ENCODE measurements at regions not wholly inside any gene's neighbourhood (a gene's known extent, or its start where the extent isn't known, plus 50 kb on each side); places are given as distances from the start of the nearest gene placed in this dataset.

DNA sequence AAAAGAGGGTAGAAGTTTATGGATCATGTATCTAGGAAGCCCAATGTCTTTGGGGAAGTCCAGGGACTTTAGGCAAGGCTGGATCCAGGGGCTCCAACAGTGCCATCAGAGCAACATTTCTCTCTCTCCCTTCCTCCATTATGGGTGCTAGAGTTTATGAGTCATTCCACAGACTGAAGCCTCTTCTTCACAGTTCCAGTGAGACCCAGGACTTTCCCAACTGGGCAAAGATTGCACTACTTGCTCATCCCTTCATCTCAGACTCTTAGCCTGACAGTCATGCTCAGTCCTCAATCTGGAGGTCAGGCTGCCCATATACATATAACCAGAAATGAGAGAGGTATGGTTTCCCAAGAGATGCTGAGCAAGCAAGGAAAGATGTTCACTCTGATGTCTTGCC, 110.7 kb downstream of the FEM1C start:
- Histone ChIP-seq H3K27ac (ENCODE audit: low read length) (no peak overlapping the region), H3K27me3 (ENCODE audit: low read length) (no peaks in the 10 kb centered on the region), H3K4me1 (ENCODE audit: insufficient read depth, low read length) (peaks cover 71% of the 10 kb centered on the region), H3K4me2 (ENCODE audit: low read length) (no peak overlapping the region), H3K4me3 (ENCODE audit: low read length) (no peak overlapping the region), H4K20me1 (ENCODE audit: low read length) (no peaks in the 10 kb centered on the region), H2AFZ (ENCODE audit: low read length) (no peak overlapping the region), H3K9me3 (ENCODE audit: low read length) (no peaks in the 10 kb centered on the region), H3K9me2 (replicated peaks; ENCODE audit: low read length) (no peaks in the 10 kb centered on the region), H3K36me3 (ENCODE audit: low read depth, low read length) (no peaks in the 10 kb centered on the region), H3F3A (ENCODE audit: low read length, unreplicated experiment) (peaks cover 10% of the 10 kb centered on the region), H3K9ac (ENCODE audit: low read length) (no peak overlapping the region), H3K79me2 (ENCODE audit: low read length) (no peaks in the 10 kb centered on the region)
- CTCF ChIA-PET: no interaction called here
- no TSS peak for BruUV-seq (replicated peaks)
- ATAC-seq: no peak
- intact Hi-C loops (cut with micrococcal nuclease): no loop called here
- POLR2A ChIA-PET (ENCODE audit: unreplicated experiment): no interaction called here
- TF ChIP-seq EZH2 (IDR thresholded peaks at IDR 0.05; ENCODE audit: low read length, unreplicated experiment) (no peak), EZH2phosphoT487 (IDR thresholded peaks at IDR 0.05; ENCODE audit: borderline replicate concordance, low read length) (no peak)
- TF ChIP-seq, protein P1, sequence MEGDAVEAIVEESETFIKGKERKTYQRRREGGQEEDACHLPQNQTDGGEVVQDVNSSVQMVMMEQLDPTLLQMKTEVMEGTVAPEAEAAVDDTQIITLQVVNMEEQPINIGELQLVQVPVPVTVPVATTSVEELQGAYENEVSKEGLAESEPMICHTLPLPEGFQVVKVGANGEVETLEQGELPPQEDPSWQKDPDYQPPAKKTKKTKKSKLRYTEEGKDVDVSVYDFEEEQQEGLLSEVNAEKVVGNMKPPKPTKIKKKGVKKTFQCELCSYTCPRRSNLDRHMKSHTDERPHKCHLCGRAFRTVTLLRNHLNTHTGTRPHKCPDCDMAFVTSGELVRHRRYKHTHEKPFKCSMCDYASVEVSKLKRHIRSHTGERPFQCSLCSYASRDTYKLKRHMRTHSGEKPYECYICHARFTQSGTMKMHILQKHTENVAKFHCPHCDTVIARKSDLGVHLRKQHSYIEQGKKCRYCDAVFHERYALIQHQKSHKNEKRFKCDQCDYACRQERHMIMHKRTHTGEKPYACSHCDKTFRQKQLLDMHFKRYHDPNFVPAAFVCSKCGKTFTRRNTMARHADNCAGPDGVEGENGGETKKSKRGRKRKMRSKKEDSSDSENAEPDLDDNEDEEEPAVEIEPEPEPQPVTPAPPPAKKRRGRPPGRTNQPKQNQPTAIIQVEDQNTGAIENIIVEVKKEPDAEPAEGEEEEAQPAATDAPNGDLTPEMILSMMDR (conservative IDR thresholded peaks at IDR 0.05; ENCODE audit: low read depth, low read length): no peak
- DNase-seq: no peak

DNA sequence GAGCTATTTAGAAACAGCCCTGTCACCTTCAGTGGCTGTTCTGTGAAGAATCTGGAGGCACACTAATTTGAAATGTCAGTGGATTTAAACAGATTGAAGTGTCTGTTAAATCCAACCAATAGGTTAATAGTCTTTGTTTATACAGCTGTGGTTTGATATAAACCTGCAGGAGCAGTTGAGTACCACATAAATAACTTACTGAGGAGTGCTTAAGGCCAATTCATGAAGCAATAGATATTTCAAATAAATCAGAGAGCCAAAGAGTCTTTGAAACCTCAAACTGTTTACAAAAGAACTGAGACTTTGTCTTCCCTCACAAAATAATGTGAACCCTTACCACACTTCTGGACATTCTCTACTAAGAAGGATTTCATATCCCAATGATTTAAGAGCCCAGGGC, 111.9 kb downstream of the FEM1C start:
- intact Hi-C loops (cut with micrococcal nuclease): no loop called here
- H3K4me2 ChIP-seq (ENCODE audit: low read length): peak overlapping the region; percentile 58

DNA sequence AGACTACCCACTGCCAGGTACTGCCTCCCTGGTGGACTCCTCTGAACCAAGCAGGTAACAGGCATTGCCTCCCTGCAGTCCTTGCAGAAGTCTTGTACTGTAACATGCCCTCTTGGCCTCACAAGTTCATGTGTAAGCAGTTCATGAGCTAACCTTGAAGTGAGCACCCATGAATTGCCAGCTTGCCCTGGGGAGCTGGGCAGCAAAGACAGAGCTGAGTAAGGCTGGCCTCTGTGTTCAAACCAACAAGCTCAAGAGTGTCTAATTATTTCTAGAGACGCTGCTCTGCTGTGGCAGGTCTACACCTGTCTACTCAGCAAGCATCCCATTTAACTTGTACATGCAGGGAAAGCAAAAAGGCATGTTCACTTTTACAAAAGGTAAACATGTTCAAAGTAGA, 113.5 kb downstream of the FEM1C start:
- intact Hi-C loops (cut with micrococcal nuclease): no loop called here
- Histone ChIP-seq H3K27ac (ENCODE audit: low read length) (peak overlapping the region; percentile 96), H3K4me3 (ENCODE audit: low read length) (no peak overlapping the region), H3K79me2 (ENCODE audit: low read length) (no peaks in the 10 kb centered on the region), H3K27me3 (ENCODE audit: low read length) (no peaks in the 10 kb centered on the region), H3K9me3 (ENCODE audit: low read length) (no peaks in the 10 kb centered on the region), H2AFZ (ENCODE audit: low read length) (no peak overlapping the region), H3K4me2 (ENCODE audit: low read length) (peak overlapping the region; percentile 78), H3K9ac (ENCODE audit: low read length) (peak overlapping the region; percentile 13; the same call in 1 of the 2 replicates), H3K36me3 (ENCODE audit: low read depth, low read length) (no peaks in the 10 kb centered on the region), H3F3A (ENCODE audit: low read length, unreplicated experiment) (peaks cover 15% of the 10 kb centered on the region), H3K4me1 (ENCODE audit: insufficient read depth, low read length) (peaks cover 79% of the 10 kb centered on the region), H4K20me1 (ENCODE audit: low read length) (no peaks in the 10 kb centered on the region), H3K9me2 (replicated peaks; ENCODE audit: low read length) (no peaks in the 10 kb centered on the region)
- DNase-seq: no peak
- ChIA-PET POLR2A (ENCODE audit: unreplicated experiment) (interaction anchor here (0.7 kb wide), 1 partner anchor 65 kb away, joined by 4 read pairs; no protein-coding TSS in a partner anchor), CTCF (no interaction called here)
- no peak for ATAC-seq
- TF ChIP-seq EZH2phosphoT487 (IDR thresholded peaks at IDR 0.05; ENCODE audit: borderline replicate concordance, low read length) (no peak), EZH2 (IDR thresholded peaks at IDR 0.05; ENCODE audit: low read length, unreplicated experiment) (no peak)
- TF ChIP-seq, protein P1 (conservative IDR thresholded peaks at IDR 0.05; ENCODE audit: low read depth, low read length): no peak
- no TSS peak for BruUV-seq (replicated peaks)

More for the DNA sequence above, 111.9 kb downstream of the FEM1C start:
- POLR2A ChIA-PET (ENCODE audit: unreplicated experiment): no interaction called here
- ATAC-seq (no peak), DNase-seq (peak; percentile 64)
- no peaks in the 10 kb centered on the region for H4K20me1 ChIP-seq (ENCODE audit: low read length)
- no peaks in the 10 kb centered on the region for H3K9me2 ChIP-seq (replicated peaks; ENCODE audit: low read length)
- H3K79me2 ChIP-seq (ENCODE audit: low read length): no peaks in the 10 kb centered on the region
- no peak overlapping the region for H2AFZ ChIP-seq (ENCODE audit: low read length)
- H3K27me3 ChIP-seq (ENCODE audit: low read length): no peaks in the 10 kb centered on the region
- H3K4me3 ChIP-seq (ENCODE audit: low read length): no peak overlapping the region
- no peaks in the 10 kb centered on the region for H3K36me3 ChIP-seq (ENCODE audit: low read depth, low read length)
- BruUV-seq (replicated peaks): no TSS peak
- H3K4me1 ChIP-seq (ENCODE audit: insufficient read depth, low read length): peaks cover 77% of the 10 kb centered on the region
- CTCF ChIA-PET: interaction anchor here (1.0 kb wide), 1 partner anchor 83 kb away, joined by 3 read pairs; no protein-coding TSS in a partner anchor
- H3K9ac ChIP-seq (ENCODE audit: low read length): no peak overlapping the region
- H3F3A ChIP-seq (ENCODE audit: low read length, unreplicated experiment): peaks cover 15% of the 10 kb centered on the region
- no peak for TF ChIP-seq EZH2phosphoT487 (IDR thresholded peaks at IDR 0.05; ENCODE audit: borderline replicate concordance, low read length)
- TF ChIP-seq EZH2 (IDR thresholded peaks at IDR 0.05; ENCODE audit: low read length, unreplicated experiment): no peak
- TF ChIP-seq, protein P1 (conservative IDR thresholded peaks at IDR 0.05; ENCODE audit: low read depth, low read length): no peak
- peak overlapping the region; percentile 36 for H3K27ac ChIP-seq (ENCODE audit: low read length)
- no peaks in the 10 kb centered on the region for H3K9me3 ChIP-seq (ENCODE audit: low read length)
